MM.1S (cell line): ENCODE measurements at regions not wholly inside any gene's neighbourhood (a gene's known extent, or its start where the extent isn't known, plus 50 kb on each side); places are given as distances from the start of the nearest gene placed in this dataset.

Source experiments
- DNase-seq: peaks from one replicate; pipeline ENCODE4 v3.0.0-alpha.2; 2015
- H2AFZ ChIP-seq: fragments of 300-600 bp; sonication (generic); 2 replicates; pipeline ENCODE4 v1.6.0; 2016; ENCODE audit warnings: antibody characterized with exemption, low read length
- H3F3A ChIP-seq: fragments of 300-600 bp; sonication (generic); 2 replicates; pipeline ENCODE4 v1.6.1; 2016; ENCODE audit warnings: mild to moderate bottlenecking, antibody characterized with exemption, low read length, moderate library complexity, mixed read lengths; ENCODE audit not compliant: insufficient read depth
- H3K27ac ChIP-seq: fragments of 300-600 bp; sonication (generic); 2 replicates; pipeline ENCODE4 v1.5.1; 2016; ENCODE audit warnings: mild to moderate bottlenecking, low read length
- H3K27me3 ChIP-seq: fragments of 300-600 bp; sonication (generic); replicated peaks from 2 replicates; pipeline ENCODE4 v1.6.0; 2016; ENCODE audit warnings: low read length; ENCODE audit not compliant: insufficient read depth
- H3K36me3 ChIP-seq: fragments of 300-600 bp; sonication (generic); replicated peaks from 2 replicates; pipeline ENCODE4 v1.6.1; 2016; ENCODE audit warnings: mild to moderate bottlenecking, low read length, mixed read lengths; ENCODE audit not compliant: insufficient read depth
- H3K4me1 ChIP-seq: fragments of 300-600 bp; sonication (generic); 2 replicates; pipeline ENCODE4 v1.6.1; 2016; ENCODE audit warnings: low read length, mixed read lengths
- H3K4me2 ChIP-seq: fragments of 300-600 bp; sonication (generic); 2 replicates; pipeline ENCODE4 v1.6.0; 2016; ENCODE audit warnings: low read depth, low read length
- H3K4me3 ChIP-seq: fragments of 300-600 bp; sonication (generic); 2 replicates; pipeline ENCODE4 v1.5.1; 2016; ENCODE audit warnings: low read length, mixed read lengths
- H3K79me2 ChIP-seq: fragments of 300-600 bp; sonication (generic); 2 replicates; pipeline ENCODE4 v1.6.1; 2016; ENCODE audit warnings: mixed run types, low read length, mixed read lengths
- H3K9ac ChIP-seq: fragments of 300-600 bp; sonication (generic); 2 replicates; pipeline ENCODE4 v1.6.1; 2016; ENCODE audit warnings: low read length, mixed read lengths
- H3K9me2 ChIP-seq: fragments of 300-600 bp; sonication (generic); replicated peaks from 2 replicates; pipeline ENCODE4 v1.6.1; 2016; ENCODE audit warnings: mild to moderate bottlenecking, low read length, mixed read lengths; ENCODE audit not compliant: insufficient read depth
- H3K9me3 ChIP-seq: fragments of 300-600 bp; sonication (generic); replicated peaks from 2 replicates; pipeline ENCODE4 v1.6.1; 2016; ENCODE audit warnings: mild to moderate bottlenecking, low read length, mixed read lengths; ENCODE audit not compliant: insufficient read depth
- H4K20me1 ChIP-seq: fragments of 300-600 bp; sonication (generic); 2 replicates; pipeline ENCODE4 v1.6.1; 2016; ENCODE audit warnings: mild to moderate bottlenecking, low read length, moderate library complexity, mixed read lengths; ENCODE audit not compliant: insufficient read depth
- CTCF ChIP-seq: fragments of 300-600 bp; sonication (generic); IDR thresholded peaks from 2 replicates; pipeline ENCODE4 v1.5.1; 2016; ENCODE audit warnings: antibody characterized with exemption, low read length, mixed read lengths
- EZH2 ChIP-seq: fragments of 300-600 bp; sonication (generic); optimal IDR thresholded peaks from 2 replicates; pipeline ENCODE3; 2017; ENCODE audit warnings: low read depth, mild to moderate bottlenecking, antibody characterized with exemption, low read length, mixed read lengths
- EZH2phosphoT487 ChIP-seq: fragments of 300-600 bp; sonication (generic); IDR thresholded peaks from 2 replicates; pipeline ENCODE4 v1.6.1; 2018; ENCODE audit warnings: antibody characterized with exemption, low read length

- H3K4me1 ChIP-seq, result peaks cover 10% of the 10 kb centered on the region; the same call in 1 of the 2 replicates
- TF ChIP-seq EZH2phosphoT487 (no peak), CTCF (no peak), EZH2 (no peak)
- peak overlapping the region; percentile 59; the same call in 1 of the 2 replicates for H3K27ac ChIP-seq
- H3F3A ChIP-seq, result no peaks in the 10 kb centered on the region
- H4K20me1 ChIP-seq, result no peaks in the 10 kb centered on the region
- no peaks in the 10 kb centered on the region for H3K9me3 ChIP-seq
- no peaks in the 10 kb centered on the region for H3K36me3 ChIP-seq
- H3K4me3 ChIP-seq, result 0 out of 2 replicates have a peak overlapping the region, but pooled peaks have one; percentile 18
- H3K9ac ChIP-seq, result no peak overlapping the region
- H3K79me2 ChIP-seq, result no peaks in the 10 kb centered on the region
- DNase-seq, result peak; percentile 73
- H3K4me2 ChIP-seq, result peak overlapping the region; percentile 40
- no peaks in the 10 kb centered on the region for H3K9me2 ChIP-seq
- H2AFZ ChIP-seq, result 0 out of 2 replicates have a peak overlapping the region, but pooled peaks have one; percentile 2
- no peaks in the 10 kb centered on the region for H3K27me3 ChIP-seq
These were observed 602.9 kb upstream of the WWC1 start for GRCh38 chr5:167688341-167689130.

GRCh38 chr5:167694325-167695147 is 596.9 kb upstream of the WWC1 start:
- no peaks in the 10 kb centered on the region for H3K9me2 ChIP-seq
- no peak for TF ChIP-seq CTCF
- TF ChIP-seq EZH2phosphoT487, result no peak
- no peak for TF ChIP-seq EZH2
- DNase-seq, result peak; percentile 17
- H3K4me3 ChIP-seq, result no peak overlapping the region
- H3K27me3 ChIP-seq, result no peaks in the 10 kb centered on the region
- peak overlapping the region; percentile 4; the same call in 1 of the 2 replicates for H3K4me2 ChIP-seq
- H3K27ac ChIP-seq, result no peak overlapping the region
- H3K4me1 ChIP-seq, result no peaks in the 10 kb centered on the region
- H3K9me3 ChIP-seq, result no peaks in the 10 kb centered on the region
- H3K36me3 ChIP-seq, result no peaks in the 10 kb centered on the region
- no peaks in the 10 kb centered on the region for H3F3A ChIP-seq
- H4K20me1 ChIP-seq, result no peaks in the 10 kb centered on the region
- no peaks in the 10 kb centered on the region for H3K79me2 ChIP-seq
- H3K9ac ChIP-seq, result no peak overlapping the region
- no peak overlapping the region for H2AFZ ChIP-seq

- H3K9ac ChIP-seq, result no peak overlapping the region
- no peak overlapping the region for H3K4me2 ChIP-seq
- H4K20me1 ChIP-seq, result no peaks in the 10 kb centered on the region
- no peaks in the 10 kb centered on the region for H3K4me1 ChIP-seq
- H3F3A ChIP-seq, result no peaks in the 10 kb centered on the region
- no peak overlapping the region for H2AFZ ChIP-seq
- no peaks in the 10 kb centered on the region for H3K27me3 ChIP-seq
- no peaks in the 10 kb centered on the region for H3K9me2 ChIP-seq
- no peak overlapping the region for H3K4me3 ChIP-seq
- no peaks in the 10 kb centered on the region for H3K79me2 ChIP-seq
- no peak overlapping the region for H3K27ac ChIP-seq
- H3K36me3 ChIP-seq, result no peaks in the 10 kb centered on the region
- TF ChIP-seq EZH2 (no peak), EZH2phosphoT487 (no peak)
- no peaks in the 10 kb centered on the region for H3K9me3 ChIP-seq
- no peak for DNase-seq
These were observed 594.7 kb upstream of the WWC1 start for GRCh38 chr5:167696558-167697314.
